Suppressor macrophage (primary cell): ENCODE measurements at regions not wholly inside any gene's neighbourhood (a gene's known extent, or its start where the extent isn't known, plus 50 kb on each side); places are given as distances from the start of the nearest gene placed in this dataset.
"Not testable (repeated sequence)": the region's sequence is repeated elsewhere in the genome, so short reads cannot be mapped to it uniquely, and the experiment has no call there.

Experiments used
- DNase-seq, 4 experiments: peaks; one replicate each; pipeline ENCODE4 v3.0.0-alpha.2; 2020 to 2022

DNA sequence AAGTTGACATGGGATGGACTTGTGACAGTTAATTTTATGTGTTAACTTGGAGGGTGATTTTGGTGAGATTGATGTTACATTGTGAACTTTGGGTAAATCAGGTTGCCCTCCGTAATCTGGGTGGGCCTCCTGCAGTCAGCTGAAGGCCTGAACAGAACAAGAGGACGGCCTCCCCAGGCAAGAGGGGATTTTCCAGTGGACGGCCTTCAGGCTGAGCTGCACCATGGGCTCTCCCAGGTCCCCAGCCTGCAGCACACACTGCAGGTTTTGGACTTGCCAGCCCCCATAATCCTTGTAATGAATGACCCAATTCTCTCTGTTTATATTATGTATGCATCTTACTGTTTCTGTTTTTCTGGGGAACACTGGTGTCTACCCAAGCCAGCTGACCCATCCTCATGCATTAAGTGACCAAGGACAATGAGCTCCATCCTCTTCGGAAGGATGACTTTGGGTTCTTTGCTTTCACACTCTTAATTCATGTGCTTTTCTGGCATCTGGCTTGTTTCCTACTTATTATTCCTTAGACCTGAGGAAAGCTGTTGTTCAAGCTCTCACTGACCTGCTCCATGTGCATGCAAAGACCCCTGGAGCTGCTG lies 64.2 kb downstream of the DACT2 start:
- DNase-seq: no peak

DNA sequence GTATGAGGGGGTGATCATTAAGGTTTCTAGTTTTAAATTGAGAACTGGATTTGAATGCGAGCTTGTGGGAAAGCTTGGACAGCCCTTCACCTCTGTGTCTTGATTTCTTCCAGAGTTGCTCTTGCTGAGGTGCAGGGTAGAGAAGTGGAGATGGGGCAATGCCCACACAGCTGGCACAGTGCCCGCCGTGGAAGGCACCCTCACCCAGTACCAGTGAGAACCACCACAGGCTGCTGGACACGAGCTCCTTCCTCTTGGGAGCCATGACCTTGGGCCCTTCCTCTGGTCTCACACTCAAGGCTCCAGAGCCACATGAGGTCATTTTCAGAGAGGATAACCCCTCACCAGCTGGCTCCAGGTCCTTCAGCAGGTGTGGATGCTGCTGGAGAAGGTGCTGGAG lies 67.3 kb downstream of the DACT2 start:
- DNase-seq: no peak

DNA sequence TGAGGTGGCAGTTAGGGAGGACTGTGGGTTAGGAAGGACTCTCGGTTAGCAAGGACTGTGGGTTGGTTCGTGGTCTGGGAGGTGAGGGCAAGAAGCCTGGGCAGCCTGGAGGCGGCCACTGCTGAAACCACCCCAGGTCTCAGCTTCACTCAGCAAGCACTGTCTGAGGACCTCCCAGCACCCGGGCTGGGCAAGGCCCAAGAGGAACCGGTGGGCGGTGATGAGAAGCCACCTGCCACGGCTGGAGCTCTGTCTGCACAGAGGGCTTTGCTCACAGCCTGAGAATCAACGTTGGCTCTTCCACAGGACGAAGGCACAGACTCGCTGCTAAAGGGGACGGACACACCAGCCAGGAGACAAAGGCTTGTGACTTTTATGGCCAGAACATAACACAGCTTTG lies 69.3 kb downstream of the DACT2 start:
- DNase-seq: no peak

DNA sequence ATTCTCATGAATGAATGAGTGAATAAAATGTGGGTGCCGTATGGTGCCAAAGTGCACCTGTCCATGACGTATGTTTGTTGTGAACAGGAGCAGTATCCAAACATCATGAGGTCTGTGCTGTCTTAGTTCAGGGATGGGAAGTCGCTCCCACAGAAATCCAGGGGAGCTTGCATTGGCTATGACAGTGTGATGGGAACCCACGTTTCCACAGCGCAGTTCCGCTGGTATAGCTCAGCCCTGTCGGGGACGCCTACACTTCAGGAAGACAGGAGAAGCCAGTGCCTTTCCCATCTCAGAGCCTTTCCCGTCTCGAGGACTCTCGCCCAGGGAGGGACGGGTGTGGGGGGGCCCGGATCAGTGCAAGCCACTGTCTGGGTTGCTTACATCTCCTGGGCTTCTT lies 69.8 kb downstream of the DACT2 start:
- DNase-seq: no peak

DNA sequence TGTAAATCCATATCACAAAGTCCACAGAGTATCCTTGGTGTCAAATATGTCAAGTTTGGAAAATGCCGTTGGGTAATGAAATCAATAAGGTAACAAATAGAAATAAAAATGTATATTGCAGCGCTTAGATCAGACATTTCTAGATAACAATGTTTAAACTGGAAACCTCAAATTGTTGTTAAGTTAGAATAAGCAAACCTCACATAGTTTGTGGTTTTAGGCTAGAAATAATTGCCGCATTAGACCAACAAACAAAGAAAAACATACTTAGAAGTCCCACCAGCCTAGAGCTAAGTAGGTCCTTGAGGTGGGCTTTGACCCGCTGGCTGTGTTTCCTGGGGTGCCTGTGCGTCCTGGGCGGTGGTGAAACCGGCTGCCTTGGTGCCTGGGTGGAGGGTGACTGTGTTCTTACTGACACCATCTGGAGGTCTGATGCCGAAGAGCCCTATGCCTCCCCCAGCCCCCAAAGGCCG lies 71.4 kb downstream of the DACT2 start:
- DNase-seq: no peak

DNA sequence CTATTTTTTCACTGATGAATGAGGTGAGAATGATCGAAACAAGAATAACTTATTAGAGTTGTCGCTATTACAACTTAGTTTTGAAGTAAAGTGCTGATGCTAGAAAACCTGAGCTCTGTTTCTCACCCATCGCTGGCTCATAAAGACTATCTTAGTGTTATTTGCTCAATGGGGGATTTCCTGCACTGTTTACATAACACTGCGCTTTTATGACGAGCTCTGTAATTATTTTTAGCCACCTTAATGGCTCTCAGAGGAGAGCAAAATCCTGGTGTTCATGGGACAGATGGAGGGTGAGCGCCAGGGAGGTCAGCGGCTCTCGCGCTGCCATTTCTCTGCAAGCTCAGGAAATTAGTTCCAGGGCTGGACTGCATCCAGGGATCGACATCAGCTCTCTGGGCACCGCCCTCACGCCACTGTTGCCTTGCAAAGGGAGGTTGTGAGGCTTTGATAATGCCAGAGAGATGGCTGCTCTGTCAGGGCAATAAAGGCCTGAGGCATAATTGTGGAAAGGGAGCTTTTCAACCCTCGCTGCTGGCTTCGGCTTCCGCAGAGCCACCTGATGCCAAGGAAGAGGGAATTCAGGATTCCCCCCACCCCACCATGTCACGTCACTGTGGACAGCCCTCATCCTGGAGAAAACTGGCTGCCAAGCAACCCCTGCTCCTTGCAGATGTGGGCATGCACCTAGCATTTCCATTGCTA lies 72.0 kb downstream of the DACT2 start:
- no peak for DNase-seq

DNA sequence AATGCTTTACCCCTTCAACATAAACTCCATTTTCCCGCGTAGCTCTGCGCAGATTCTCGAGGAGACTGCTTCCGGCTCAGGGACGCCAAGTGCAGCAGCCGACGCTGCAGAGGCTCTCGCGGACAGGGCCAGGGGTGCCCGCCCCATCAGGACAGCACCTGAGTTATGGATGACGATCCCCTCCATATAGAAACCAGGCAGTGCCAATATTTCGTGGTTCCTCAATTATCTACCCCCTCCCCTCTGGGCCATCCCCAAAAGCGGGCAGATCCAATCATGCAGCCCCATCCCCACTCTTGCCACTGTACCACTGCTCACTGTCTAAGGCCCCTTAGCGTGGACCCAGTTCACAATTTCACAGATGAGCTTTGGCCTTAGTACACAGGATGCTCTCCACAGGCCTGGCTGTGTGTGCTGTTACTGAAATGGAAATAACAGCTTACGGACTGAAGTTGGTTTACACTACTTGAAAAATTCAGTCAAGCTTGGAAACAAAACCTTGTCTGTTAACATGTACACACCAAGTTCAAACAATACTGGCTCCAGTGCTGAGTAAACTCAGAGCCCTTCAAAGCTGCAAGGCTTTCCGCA lies 74.5 kb downstream of the DACT2 start:
- no peak for DNase-seq

DNA sequence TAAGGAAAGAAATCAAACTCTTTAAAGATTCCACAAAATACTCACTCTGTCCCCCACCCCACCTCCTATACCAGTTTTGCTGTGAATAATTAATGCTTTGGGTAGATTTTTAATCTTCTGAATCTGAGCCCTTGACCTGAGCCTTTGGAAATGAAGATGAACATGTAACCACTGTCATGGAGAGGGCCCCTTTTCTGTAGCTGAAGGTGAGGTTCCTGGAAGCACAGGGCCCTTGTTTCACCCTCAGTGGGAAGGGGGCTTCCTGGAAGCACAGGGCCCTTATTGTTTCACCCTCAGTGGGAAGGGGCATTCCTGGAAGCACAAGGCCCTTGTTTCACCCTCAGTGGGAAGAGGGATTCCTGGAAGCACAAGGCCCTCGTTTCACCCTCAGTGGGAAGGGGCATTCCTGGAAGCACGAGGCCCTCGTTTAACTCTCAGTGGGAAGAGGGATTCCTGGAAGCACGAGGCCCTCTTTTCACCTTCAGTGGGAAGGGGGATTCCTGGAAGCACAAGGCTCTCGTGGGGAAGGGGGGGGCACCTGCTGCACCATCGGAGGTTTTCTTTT lies 75.7 kb downstream of the DACT2 start:
- no peak for DNase-seq

DNA sequence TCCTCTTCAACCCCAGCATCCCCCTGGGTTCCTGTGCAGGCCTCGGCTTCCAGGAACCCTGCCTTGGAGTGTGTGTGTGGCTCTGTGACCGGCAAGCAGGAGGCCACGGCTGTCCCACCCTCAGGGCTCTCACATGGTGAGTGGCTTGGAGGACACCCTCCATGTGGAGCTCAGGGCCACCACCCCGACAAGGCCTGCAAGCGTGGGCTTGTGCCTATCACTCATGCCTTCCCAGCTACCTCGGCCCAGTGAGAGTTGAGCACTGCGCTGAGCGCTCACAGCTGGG lies 76.7 kb downstream of the DACT2 start:
- no peak for DNase-seq

DNA sequence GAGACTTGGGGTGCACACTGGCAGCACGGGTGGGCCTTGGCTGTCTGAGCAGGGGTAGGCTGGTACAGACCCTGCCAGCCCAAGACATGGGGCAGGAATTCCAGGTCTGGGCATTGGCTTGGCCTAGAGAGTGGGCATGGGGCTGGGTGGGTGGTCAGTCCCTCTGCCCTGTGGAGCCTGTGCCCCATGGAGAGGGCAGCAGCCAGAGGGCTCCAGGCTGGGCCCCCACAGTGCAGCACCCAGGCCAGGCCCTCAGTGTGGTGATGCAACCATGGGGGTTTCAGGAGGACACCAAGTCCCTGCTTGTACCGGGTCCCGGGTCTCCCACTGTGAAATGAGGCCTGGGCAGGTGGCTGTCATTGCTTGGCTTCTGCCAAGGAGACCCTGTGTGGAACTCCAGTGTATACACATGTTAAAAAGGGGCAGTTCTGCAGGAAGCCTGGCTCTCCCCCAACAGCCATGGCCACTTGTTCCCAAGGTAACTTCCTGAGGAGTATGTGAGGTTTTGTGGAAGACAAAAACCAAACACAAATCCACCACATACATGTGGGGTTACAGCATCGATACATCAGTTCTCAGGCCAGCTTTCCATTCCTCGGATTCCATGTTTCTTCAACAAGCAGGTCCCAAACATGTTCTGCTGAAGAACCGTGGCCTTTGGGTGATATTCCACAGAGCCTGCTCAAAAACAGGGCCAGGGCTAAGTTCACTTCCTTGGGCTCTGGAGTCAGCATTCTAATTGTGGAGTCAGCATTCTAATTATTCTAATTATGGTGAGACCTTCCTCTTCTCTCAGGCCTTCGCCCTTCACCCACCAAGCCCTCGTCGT lies 77.3 kb downstream of the DACT2 start:
- no peak for DNase-seq

DNA sequence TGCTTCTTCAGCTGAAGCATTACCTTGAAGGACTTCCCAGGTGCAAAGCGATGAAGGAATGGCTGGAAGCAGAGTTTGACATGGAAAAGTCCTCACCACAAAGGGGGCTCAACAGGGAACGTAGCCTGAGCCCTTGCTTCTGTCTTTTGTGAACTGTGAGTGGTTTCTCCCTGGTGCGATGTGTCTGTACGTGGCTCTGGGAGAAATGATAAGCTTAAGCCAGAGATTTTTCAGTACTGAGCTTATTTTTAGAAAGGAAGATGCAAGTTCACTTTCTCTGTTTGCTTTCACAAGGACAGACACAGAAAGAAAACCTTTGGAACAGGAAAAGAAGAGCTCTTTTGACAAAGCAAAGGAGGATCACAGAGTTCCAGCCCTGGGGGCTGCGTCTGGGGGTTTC lies 79.4 kb downstream of the DACT2 start:
- no peak for DNase-seq

DNA sequence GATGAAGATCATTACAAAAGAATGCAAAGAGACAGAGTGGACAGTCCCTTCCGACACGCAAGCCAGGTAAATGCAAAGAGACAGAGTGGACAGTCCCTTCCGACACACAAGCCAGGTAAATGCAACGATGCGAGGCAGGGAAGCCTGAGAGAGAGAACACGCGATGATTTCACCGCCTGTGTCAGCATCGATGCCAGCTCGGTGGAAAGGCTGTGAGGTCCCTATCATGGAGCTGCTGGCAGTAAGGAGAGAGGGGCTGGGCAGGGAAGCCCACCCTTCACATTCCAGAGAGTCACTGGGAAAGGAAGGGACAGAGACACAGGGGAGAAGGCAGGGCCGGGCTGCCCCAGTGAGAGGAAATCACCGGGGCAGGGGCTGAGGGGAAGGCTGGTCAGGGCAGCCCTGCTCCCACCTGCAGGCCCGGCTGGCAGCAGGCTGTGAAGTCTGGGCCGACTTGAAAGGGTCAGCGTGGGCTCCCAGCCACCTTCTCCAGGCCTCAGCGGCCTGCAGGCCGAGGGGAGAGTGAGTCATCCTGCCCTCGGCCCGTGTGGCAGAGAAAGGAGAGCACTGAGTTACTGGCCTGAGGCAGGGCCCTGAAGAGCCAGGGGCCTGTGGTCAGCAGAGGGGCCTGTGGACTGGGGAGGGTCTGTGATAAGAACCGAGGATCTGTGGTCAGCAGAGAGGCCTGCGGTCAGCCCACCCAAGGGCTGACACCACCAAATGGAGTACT lies 80.4 kb downstream of the DACT2 start:
- DNase-seq: no peak

DNA sequence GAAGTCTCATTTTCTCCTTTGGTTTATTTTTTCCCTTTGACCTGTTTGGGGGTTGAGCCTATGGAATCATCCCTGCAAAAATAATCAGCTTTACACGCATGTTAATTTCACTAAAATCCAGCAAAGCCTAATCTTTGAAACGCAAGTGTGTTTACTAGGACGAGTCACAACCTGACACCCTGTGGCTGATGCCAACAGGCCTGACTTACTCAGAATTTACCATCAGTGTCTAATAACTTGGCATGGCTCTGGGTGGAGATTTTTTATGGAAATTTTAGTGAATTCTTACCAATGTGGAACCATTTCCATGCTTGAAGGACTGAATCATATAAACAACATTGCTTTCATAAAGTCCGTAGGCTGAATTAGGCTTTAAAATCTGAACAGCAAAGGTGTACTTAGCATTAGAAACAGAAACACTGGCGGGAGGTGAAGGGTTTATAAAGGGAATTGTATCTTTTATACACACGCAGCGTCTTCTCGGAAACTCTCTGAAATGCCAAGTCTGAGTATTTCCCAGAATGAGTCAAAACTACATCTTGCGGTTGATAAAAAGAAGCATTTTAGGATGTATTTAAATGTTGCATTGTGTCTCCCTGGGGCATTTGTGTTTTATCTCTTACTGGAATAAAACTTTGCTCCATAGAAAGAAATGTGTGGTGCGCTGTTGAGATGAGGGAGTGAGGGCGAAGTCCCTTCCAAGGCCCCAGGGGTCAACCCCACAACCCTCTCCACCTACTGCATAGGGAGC lies 81.2 kb downstream of the DACT2 start:
- no peak for DNase-seq

DNA sequence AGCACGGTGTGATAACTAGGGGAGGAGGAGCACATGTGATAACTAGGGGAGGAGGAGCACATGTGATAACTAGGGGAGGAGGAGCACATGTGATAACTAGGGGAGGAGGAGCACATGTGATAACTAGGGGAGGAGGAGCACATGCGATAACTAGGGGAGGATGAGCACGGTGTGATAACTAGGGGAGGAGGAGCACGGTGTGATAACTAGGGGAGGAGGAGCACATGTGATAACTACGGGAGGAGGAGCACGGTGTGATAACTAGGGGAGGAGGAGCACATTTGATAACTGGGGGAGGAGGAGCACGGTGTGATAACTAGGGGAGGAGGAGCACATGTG lies 85.7 kb downstream of the DACT2 start:
- not testable (repeated sequence) for DNase-seq

DNA sequence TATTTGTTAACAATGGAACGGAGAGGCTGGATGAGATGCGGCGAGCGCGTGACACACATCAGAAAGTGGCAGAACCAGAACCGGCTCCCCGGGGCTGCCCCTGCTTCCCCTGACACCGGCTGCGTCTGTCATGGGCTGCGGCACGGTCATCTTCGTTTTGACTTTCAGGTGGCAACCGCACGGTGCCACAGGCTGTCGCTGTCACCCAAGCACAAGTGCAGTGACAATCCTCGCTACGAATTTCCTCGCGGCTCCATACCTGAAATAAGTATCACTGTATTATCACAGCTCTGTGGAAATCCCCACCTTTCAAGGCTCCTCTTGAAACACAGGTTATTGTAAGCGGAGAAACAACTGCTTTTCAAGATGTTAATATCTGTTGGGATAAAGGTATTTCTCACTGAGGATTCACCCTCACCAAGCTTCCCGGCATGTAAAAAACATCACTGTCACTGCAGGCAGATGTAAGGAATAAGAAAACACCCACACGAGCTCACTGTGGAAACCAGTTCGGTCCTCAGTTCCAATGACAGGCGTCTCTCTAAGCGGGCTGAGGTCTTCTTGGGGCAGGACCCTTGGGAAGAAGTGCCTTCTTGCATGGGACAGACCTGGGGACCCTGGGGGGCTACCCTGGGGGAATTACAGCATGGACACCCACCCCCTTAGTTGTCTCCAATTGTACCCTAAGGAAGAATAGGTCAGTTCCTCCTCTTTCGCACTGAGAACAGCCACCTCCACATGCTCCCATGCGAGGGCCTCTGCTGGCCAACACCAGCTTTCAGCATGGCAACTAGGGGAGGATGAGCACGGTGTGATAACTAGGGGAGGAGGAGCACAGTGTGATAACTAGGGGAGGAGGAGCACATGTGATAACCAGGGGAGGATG lies 86.3 kb downstream of the DACT2 start:
- no peak for DNase-seq

DNA sequence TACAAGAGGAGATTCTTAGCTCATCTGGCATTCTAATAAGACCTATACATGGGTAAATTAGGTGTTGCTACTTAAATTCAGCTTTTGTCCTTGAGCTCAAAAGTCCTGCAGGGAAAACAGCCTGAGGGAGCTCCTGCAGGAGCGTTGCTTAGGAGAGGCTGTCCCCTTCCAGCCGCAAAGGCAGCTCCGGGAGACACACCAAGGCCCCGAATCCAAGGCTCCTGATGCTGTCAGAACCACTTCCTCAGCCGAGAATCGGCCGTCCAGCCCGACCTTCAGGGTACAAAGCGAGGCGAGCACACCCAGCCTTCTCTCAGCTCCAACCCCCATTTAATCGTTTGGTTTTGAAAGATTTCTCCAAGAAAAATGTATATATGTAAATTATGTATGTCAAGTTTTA lies 87.0 kb downstream of the DACT2 start:
- no peak for DNase-seq

DNA sequence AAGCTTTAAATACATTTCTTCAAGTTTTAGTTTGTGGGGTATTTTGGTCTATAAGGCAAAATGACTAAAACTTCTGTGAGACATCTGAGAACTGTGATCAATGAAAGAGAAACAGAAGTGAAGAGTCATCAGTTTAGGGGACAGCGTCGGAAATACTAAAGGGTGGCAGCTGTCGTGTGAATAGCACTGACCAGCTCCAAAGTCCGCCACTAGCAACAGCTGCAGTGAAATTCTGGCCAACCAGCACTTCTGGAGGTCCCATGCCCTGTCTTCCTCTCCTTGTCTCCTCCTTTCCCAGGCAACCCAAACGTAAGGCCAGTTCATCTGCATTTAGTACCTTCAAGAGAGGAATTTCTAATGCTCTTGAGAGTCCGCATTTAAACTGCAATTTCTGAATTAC lies 87.5 kb downstream of the DACT2 start:
- no peak for DNase-seq

DNA sequence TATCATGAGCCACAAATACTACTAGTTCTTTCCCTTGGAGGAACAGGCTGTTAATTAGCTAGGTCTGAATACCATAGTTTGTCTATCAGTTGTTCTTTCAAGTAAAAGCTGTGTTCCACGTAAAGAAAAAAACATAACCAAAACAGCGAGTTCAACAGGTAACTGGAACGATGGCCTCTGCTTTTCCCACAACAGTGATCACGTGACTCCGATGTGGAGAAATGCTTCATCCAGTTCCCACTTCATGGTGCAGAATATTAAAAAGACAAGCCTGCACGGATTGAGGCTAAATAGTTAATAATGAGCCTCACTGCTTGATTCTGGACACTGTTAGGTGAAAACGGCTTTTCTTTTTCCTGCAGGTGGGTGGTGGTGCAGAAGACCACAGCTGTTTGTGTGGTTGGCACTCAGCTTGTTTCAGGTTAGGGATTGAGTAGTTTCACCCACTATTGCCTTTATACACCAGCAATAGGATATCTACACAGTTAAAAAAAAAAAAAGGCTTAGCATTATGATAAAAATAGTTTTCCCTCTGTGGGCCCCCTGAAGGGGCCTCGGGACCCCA lies 88.1 kb downstream of the DACT2 start:
- no peak for DNase-seq

DNA sequence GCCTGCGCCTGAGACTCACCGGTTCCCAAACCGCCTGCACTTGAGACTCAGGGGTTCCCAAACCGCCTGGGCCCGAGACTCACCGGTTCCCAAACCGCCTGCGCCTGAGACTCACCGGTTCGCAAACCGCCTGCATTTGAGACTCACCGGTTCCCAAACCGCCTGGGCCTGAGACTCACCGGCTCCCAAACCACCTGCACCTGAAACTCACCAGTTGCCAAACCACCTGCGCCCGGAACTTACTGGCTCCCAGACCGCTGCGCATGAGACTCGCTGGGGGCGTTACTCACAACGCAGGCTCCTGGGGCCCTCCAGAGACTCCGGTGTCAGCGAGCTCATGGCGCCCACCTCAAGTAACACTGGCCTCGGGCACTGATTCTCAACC lies 90.2 kb downstream of the DACT2 start:
- DNase-seq: no peak

DNA sequence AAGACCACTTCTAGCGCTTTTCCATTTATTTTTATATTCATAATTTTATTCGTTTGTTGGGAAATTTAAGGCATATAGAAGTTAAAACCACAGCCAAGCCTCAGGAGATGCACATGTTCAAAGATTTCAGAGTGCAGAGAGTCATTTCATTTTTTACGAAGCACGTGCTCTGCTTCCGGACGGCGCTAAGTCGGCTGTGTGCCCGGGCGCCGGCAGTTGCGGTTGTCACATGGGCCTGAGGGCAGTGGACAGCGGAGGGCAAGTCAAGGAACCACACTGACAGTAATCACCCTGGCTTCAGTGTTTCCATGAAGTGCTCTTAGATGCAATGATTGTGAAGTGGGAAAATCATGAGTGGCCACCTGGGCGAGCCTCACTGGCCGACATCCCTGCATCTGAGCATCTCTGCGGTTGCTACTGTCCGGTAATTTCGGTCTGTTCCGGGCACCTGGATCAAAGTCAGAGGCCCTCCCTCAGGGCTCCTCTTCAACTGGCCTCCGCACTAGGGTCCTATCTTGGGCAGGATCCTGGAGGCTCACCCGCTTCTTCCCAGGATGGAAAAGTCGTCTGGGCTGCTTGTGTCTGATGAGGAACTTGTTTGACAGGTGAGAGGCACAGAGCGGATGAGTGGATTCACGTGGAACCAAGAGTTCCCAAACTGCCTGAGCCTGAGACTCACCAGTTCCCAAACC lies 90.8 kb downstream of the DACT2 start:
- DNase-seq: no peak
